NCI-H146 treated with DMSO at 0.1 percent for 48 hours (cell line): ENCODE measurements at regions not wholly inside any gene's neighbourhood (a gene's known extent, or its start where the extent isn't known, plus 50 kb on each side); places are given as distances from the start of the nearest gene placed in this dataset.

ENCODE experiments used
- DNase-seq: peaks from one replicate; lab custom pipeline; 2025; ENCODE audit not compliant: unreplicated experiment; lab: John Stamatoyannopoulos, UW

DNA sequence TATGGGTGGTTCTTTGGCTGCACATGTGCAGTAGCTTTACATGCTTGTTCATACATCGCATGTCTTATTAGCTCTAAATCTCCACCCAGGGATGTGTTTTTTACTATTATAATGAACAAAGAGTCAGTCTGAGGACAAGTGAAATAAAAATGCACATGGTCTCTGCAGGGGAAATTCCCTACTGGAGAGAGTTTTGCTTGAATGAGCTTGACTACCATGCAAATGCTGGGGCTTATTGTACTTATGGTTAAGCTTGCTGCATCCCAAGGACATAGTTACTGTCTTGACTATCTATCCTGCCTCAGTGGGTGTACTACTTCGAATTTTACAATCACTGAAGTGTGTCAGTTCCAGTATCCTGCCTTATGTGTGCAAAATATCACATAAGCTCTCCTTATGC, 362.7 kb downstream of the TDRD15 start:
- no peak for DNase-seq

DNA sequence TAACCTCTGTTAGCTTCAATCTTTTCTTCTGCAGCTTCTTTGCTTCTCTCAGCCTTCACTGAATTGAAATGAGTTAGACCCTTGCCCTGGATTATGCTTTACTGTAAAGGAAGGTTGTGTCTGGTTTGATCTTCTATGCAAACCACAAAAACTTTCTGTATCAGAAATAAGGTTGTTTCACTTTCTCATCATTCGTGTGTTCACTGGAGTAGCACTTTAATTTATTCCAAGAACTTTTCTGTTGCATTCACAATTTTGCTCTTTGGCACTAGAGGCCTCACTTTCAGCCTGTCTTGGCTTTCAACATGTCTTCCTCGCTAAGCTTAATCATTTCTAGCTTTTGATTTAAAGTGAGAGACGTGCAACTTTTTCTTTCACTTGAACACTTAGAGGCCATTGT, 365.3 kb downstream of the TDRD15 start:
- no peak for DNase-seq

DNA sequence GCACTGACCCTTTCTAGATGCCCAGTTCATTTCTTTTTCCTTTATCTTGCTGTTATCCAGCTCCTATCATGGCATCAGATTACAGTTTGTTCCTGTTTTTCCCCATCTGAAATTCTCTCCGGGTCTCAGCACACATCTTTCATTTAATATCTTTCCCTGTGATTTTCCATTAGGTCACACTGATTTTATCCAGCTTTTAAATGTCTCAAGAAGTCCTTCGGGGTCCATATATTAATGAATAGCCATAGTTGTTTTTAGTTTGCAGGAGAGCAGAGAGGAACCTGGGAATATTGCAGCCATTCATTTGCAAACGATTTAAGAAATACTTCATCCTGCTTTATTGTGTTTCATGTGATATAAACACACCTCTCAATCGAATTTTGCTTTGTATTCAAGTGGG, 374.2 kb downstream of the TDRD15 start:
- DNase-seq: no peak

GRCh38 chr2:21500401-21500945, 376.7 kb downstream of the TDRD15 start:
- DNase-seq: no peak

DNA sequence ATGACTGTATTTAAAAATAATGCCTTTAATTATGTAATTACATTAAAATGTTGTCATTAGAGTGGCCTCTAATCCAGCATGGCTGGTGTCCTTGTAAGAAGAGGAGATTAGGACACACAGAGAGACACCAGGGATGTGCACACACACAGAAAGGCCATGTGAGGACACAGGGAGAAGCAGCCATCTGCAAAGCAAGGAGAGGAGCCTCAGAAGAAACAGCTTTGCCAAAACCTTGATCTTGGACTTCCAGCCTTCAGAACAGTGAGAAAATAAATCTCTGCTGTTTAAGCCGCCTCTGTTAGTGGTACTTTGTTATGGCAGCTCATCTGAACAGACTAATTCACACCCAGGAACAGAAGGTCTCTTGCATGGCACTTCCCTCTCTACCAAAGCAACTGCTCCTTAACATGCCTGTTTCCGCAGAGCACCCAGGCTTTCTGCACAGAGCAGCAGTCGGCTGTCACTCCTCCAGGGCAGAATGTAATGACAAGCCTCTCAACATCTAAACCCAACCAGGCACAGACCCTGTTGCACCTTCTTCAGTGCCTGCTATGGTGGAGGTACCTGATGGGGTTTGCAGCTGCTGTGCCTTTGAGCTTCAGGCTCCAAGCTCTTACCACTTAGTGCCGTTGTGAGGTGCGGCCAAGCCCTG, 377.7 kb downstream of the TDRD15 start:
- DNase-seq: no peak

GRCh38 chr2:21515903-21516302, 392.1 kb downstream of the TDRD15 start:
- DNase-seq: no peak

GRCh38 chr2:21519412-21519811, 395.6 kb downstream of the TDRD15 start:
- DNase-seq: no peak

DNA sequence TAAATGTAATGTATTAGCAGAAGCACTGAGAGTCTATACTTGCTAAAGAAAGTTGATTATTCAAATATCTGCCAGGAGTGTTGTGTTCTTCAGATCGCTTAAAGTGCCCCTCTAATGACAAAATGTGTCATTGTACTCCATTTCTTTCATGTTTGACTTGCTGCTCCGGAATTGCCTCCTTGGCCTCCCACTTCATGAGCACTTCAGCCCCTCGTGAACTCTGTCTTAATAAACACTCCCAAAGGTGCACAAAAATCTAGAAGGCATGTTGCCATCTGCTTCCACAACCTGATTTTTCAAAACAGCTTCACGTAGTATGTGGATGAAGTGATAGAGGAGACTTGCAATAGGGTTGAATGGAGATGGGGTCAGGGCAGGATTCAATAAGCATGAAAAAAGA, 396.1 kb downstream of the TDRD15 start:
- DNase-seq: no peak

DNA sequence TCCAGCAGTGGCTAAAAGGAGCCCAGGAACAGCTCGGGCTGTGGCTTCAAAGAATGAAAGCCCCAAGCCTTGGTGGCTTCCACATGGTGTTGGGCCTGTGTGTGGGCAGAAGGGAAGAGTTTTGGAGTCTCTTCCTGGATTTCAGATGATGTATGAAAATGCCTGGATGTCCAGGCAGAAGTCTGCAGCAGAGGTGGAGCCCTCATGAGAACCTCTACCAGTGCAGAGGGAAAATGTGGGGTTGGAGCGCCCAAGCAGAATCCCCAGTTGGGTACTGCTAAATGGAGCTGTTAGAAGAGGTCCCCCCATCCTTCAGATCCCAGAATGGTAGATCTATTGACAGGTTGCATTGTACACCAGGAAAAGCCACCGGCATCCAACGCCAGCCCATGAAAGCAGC, 412.1 kb downstream of the TDRD15 start:
- DNase-seq: no peak

DNA sequence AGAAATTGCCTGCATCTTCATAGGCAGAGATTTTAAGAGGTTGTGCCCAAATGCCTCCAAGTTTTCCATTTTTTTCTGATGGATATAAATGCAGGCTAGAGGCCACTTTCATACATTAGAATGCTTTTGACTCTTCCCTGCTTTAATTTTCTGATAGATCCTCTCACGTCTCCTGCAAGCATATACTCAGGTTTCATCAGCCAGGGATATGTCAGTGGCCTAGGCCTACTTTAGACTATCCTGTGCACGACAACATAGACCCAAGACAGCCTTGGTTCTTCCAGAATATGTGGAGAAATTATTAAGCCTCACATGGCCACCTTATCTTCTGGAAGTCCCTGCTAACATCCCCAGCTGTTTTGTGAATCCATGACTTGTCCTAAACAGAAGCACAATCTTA, 415.9 kb downstream of the TDRD15 start:
- DNase-seq: no peak

DNA sequence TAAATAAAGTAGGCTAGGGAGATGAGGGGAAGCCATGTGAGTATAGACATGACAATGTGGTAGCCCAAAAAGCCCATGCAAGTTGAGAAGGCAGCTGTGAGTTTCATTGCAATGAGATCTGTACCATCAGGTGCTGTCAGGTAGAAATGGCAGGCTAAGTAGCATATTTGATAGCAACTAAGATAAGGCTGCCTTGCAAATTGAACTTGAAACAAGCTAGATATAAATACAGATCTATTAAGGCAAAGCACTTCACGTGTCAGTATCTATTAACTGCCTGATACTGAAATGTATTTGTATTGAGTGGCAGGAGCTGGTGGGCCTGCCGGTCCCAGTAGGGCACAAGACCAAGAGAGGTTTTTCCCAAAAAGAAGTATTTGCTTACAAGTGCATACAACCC, 419.9 kb downstream of the TDRD15 start:
- DNase-seq: no peak

DNA sequence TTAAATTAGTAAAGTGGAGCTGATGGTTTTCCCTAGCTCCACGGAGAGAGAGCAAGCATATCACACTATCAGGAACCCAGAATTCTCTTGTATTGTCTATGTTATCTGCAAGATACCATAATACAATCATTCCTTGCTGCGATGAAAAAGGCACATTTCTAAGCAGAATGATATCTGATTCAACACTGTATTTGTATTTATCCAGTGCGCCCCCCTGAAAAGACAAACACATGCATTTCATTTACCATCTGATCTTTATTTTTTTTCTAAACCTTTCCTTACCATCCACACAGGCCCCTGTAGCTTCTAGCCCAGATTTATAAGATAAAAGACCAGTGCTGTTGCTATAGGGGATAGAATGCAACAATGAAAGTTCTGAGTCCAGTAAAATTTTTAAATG, 420.6 kb downstream of the TDRD15 start:
- no peak for DNase-seq

DNA sequence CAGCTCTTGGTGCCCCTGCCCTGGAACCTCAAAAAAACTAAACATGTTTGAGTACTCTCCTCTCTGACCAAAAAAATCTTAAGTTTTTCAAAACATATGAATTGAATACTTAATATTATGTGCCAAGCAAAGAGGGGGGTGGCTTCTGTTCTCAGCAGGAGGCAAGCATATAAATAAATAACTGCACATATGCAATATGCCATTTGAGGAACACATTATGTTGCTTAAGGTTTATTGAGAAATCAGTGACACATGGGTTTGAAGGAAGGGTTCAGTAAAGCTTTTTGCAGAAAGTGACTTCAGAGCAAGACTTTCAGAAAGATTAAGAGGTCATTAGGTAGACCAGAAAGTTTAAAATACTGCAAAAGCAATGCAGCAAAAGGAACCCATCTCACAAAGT, 429.2 kb downstream of the TDRD15 start:
- no peak for DNase-seq

DNA sequence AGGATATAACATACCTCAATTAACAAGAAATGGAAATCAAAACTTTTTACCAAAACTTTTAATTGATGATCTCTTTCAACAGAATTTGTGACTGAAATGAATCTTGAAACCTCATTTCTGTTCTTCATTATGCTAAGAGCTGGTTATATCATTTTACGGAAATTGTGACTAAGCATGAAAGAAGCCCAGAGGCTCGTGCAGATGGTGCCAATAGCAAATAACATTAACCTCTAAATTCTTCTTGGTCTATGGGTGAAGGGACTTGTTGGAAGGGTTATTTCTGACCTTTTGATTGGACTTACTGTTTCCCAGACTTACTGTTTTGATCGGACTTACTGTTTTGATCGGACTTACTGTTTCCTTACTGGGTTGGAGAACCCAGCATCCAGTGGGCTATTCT, 435.6 kb downstream of the TDRD15 start:
- DNase-seq: no peak

DNA sequence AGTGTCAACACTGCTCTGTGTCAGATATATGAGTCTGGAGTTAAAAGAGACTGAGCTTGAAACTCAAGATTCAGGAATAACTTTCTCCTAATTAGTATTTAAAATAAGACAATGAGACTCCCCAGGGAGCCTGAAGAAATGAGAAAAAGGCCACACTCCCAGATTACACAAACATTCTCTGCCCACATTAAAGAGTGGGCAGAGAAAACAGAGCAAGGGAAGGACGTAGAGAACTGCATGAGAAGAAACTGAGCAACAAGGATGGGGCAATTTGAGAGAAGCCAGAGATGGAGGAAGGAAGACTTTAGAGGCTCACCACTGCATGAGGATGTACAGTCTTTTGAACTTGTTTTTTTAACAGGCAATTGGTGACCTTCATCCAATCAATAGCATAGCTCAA, 438.2 kb downstream of the TDRD15 start:
- no peak for DNase-seq

- no peak for DNase-seq
Measured at GRCh38 chr2:21567395-21567794, 443.6 kb downstream of the TDRD15 start.

GRCh38 chr2:21571686-21572085, 447.9 kb downstream of the TDRD15 start:
- no peak for DNase-seq

GRCh38 chr2:21580391-21580790, 456.6 kb downstream of the TDRD15 start:
- no peak for DNase-seq

DNA sequence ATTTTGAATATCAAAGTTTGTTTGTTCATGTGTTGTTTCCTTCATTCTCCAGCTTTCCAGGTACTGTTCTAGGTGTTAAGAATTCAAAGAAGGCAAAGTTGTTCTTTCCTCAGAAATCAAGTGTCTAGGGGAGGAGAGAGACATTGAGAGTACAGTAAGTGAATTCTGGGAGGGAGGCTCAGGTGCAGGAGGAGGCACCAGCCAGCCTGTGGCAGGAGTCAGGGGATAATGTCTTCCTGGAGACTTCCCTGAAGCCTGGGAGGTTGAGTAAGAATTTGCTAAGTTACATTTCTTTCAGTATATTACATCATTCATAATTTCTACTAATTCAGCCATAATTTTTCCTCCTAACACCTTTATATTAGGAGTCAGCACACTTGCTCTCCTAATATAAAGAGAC, 462.1 kb downstream of the TDRD15 start:
- DNase-seq: no peak

- no peak for DNase-seq
Measured at GRCh38 chr2:21590026-21590690, 466.4 kb downstream of the TDRD15 start.

DNA sequence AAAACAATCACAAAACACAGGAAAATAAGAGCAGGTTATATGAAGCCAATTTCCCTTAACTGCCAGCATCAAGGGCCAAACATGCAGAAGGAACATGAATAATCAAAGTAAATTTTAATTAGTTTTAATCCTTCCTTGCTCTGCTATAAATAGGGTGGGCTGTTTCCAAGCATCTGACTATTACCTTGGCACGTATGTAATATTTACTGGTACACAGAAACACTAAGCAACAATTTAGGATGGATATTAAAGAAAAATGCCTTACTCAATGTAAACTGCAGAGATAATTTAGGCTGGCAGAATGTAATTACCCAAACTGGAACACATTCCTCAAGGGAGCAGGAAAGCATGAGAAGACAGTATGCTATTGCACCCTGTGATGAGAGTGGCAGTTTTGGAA, 468.2 kb downstream of the TDRD15 start:
- DNase-seq: no peak

DNA sequence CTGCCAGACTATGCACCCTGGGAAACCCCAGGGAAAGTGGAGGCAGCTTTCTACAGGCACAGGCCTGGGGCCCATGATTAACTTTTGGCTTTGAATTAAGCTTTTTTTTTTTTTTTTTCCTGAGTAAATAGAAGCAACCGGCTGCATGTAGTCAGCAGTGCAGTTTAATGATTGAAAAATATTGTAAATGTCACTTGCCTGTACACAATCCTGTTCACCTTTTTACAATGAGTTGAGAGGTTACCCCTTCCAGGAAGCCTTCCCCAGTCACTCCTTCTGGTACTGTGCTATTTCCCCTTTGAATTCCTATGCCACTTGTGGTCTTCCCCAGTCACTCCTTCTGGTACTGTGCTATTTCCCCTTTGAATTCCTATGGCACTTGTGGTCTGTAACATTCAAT, 475.6 kb downstream of the TDRD15 start:
- no peak for DNase-seq

DNA sequence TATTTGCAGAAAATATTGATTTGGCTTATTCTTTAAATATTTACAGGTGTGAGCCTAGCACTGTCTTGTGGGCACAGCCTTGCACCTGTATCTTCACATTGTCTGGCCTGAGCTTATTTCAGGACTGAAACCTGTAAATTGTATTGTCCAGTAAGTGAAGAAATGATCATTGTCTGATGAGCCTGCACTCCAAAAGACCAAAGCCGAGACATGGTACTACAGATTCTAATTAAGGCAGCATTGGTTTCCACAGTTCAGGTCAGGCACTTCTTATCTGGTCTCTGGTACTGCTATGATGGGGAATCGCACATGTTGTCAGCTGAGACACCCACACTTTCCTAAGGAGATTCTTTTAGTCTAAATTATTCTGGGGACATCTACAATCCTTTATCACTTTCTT, 479.0 kb downstream of the TDRD15 start:
- no peak for DNase-seq
